Astrocyte of the spinal cord (primary cell): ENCODE measurements at regions not wholly inside any gene's neighbourhood (a gene's known extent, or its start where the extent isn't known, plus 50 kb on each side); places are given as distances from the start of the nearest gene placed in this dataset.

Source experiments
- DNase-seq: peaks from one replicate; pipeline ENCODE4 v3.0.0; 2011; ENCODE audit warnings: low read depth, low spot score
- H3K4me3 ChIP-seq: 2 replicates; pipeline ENCODE4 v1.5.1; 2011; ENCODE audit warnings: low read depth, mild to moderate bottlenecking, low read length, moderate library complexity
- in situ Hi-C: cut with HindIII; loops from 2 replicates; pipeline ENCODE4 v1.10.0; 2017; ENCODE audit warnings: low sequenced_read_pairs
- TF ChIP-seq, protein P1 (sequence below): IDR thresholded peaks from 2 replicates; pipeline ENCODE4 v1.5.1; 2012; ENCODE audit warnings: low read depth, mild to moderate bottlenecking, low read length, inconsistent platforms

DNA sequence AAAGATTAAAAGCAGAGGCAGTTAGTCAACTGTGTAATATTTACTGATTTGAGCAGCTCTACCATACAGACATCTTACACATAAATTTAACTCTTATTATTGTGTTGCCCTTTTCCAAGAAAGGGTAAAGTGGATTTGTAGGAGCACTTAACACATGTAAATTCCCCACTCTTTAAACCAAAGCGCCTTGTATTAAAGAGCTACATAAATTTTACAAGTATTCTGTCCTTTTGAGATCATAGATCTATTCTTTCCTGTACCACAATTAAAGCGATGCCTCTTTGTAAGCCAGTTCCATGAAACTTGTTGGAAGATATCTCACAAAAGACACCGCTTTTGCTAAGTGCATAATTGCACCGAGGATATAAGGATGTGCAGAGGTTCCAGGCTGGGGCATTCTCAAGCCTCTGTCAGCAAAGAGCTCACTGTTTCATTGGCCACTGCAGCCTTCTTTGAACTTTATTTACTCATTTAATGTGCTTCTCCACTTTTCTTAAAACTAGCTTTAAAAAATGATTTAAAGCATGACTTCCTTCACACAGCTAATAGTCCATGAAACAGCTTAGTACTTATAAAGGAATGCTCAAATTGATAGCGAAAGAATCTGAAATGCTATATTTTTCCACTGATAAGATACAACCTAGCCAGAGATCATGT lies 520.0 kb upstream of the TCF4 start:
- in situ Hi-C loops: no loop called here
- DNase-seq: no peak
- no peak overlapping the region for H3K4me3 ChIP-seq
- TF ChIP-seq, protein P1, sequence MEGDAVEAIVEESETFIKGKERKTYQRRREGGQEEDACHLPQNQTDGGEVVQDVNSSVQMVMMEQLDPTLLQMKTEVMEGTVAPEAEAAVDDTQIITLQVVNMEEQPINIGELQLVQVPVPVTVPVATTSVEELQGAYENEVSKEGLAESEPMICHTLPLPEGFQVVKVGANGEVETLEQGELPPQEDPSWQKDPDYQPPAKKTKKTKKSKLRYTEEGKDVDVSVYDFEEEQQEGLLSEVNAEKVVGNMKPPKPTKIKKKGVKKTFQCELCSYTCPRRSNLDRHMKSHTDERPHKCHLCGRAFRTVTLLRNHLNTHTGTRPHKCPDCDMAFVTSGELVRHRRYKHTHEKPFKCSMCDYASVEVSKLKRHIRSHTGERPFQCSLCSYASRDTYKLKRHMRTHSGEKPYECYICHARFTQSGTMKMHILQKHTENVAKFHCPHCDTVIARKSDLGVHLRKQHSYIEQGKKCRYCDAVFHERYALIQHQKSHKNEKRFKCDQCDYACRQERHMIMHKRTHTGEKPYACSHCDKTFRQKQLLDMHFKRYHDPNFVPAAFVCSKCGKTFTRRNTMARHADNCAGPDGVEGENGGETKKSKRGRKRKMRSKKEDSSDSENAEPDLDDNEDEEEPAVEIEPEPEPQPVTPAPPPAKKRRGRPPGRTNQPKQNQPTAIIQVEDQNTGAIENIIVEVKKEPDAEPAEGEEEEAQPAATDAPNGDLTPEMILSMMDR: no peak

DNA sequence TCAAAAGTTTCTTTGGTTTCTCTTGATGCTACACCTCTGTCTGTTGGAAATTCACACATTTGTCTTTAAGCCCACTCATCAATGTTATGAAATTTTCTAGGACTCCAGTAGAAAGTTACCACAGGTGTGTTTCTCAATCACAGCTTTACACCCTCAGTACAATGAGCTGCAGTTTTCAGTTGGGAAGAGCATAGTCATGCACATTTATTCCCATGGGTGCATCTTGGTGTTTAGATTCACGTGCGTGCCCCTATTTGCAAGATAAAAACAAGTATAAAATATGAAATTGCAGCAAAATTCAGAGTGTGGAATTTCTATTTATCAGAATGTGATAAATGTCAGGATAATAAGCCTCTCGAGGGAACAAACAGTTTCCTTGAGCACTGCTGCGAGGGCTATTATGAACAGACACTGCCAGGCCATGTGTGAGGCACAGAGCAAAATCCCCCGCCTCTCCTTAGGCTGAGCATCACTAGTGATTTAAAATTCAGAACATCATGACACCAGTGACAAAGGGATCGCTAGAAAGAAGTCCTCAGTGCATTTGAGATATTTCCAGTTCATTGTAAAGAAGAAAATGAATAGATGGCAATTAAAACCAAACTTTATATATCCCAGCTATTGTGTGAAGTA lies 512.2 kb upstream of the TCF4 start:
- TF ChIP-seq, protein P1: no peak
- in situ Hi-C loops: no loop called here
- no peak overlapping the region for H3K4me3 ChIP-seq
- DNase-seq: no peak

DNA sequence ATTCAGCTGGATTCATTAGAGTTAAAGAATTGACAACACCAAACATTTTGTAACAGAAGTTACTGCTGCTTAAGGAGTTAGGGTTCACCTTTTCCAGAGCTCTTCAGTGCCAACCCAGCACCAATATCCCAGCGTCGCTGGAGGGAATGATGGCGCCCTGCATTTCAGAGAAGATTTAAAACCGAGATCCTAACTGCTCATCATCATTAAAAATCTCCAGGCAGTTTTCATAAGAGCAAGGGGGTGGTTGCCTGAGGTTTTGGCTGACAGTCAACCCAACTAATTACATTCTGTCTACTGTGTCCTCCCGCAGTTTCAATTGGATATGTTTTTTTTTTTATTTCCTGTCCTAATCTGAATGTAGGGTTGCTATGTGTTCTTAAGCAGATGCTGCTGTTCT lies 509.6 kb upstream of the TCF4 start:
- TF ChIP-seq, protein P1: no peak
- H3K4me3 ChIP-seq: no peak overlapping the region
- in situ Hi-C loops: no loop called here
- no peak for DNase-seq

DNA sequence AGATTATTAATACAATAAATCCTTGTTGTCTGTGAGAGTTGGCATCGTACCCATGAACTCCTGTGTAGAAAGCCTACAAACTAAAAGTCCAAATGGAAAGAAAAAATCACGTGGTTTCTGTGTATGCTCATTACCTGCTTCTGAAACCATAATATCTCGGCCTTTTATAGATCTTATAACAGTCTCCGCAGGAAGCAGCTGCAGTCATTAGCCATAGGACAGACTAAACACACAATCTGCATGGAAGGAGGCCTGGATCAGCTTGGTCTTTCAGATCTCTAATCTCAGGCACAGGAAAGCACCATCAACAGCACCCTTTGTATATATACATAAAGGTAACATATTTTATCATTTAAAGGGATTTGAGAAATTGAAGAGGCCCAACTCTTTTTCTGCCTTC lies 508.9 kb upstream of the TCF4 start:
- in situ Hi-C loops: no loop called here
- H3K4me3 ChIP-seq: no peak overlapping the region

DNA sequence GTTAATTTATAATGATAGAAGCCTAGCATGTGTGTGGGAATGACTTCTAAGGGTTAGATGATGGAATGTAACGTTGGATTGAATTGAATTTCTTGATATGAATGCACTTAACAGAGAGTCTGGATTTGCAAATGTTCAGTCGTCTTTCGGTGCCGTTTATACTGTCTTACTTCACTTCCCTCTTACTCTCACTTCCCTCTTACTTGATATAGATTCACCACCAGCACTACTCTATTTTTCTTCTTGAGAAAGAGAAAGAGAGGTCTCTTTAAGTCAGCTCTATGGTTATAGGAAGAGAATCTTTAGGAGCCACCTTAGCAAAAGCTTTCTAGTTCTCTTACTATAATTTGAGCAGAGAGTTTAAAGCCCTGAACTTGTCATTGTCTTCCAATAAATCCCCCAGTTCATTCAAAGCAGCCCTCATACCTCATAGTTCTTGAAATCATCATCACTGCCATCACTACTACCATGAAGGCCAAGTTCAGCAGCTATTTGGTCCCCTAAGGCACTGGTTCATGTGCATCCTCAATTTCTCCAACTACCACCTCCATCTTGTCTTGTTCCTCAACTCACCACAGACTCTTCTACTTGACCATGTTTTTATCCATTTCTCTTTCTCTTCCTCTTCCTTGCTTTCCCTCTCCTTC lies 501.7 kb upstream of the TCF4 start:
- no peak for DNase-seq
- H3K4me3 ChIP-seq: no peak overlapping the region
- in situ Hi-C loops: no loop called here
- TF ChIP-seq, protein P1: no peak

More for the DNA sequence above, 508.9 kb upstream of the TCF4 start:
- TF ChIP-seq, protein P1: no peak
- DNase-seq: no peak

DNA sequence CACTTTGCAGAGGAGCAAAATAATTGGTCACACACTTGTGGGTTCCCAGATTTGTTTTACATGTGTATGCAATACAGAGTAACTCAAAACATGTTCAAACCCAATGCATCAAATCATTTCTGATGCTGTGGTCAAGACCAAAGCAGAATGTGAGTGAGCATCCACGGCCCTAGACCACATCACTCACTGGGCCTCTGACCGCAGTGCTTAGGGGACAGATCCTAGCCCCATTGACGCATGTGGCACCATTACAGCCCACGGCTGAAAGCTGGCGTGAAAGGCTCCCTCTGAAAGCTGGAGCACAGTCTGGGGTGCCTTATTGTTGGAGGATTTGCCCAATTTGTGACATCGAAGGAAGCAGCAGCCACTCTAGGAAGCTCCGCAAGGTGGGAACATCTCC lies 498.8 kb upstream of the TCF4 start:
- TF ChIP-seq, protein P1: no peak
- in situ Hi-C loops: no loop called here
- H3K4me3 ChIP-seq: no peak overlapping the region
- no peak for DNase-seq
